ENCODE measurements at regions not wholly inside any gene's neighbourhood (a gene's known extent, or its start where the extent isn't known, plus 50 kb on each side); places are given as distances from the start of the nearest gene placed in this dataset.
A peak's percentile ranks its signal among the peaks of the same experiment; 100 is the strongest.

DNA sequence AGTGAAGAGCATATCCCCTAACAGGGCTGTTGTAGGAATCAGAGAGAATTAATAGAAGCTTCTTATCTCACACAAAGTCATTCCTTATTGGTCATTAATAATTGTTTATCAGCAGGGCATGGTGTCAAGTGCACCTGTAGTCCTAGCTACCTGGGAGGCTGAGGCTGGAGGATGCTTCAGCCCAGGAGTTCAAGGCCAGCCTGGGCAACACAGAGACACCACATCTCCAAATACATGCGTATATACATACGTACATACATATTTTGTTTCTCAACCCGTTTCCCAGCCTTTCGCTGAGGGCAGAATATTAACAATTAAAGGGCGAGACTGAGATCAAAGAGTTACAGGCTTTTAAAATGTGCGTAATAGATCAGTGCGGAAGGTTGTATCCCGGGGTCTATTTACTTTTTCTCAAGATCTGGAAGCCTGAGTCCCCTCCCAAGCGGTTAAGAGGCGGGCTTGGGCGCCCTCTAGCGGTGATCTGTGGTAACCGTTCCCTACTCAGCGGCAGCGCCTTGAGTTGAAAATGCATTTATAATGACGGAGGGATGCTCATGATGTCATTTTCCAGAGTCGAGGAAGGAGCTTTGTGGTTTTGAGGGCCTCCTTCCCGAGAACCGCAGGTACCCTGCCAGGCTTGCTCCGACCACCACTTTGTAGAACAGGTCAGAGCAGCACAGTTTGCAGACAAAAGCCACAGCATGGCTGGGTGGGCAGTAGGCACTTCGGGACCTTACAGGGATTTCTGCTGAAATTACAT lies 169.6 kb upstream of the GPR12 start:
- ChIA-PET POLR2A (no interaction called here), CTCF (ENCODE audit: low intra/inter-chr PET ratio) (interaction anchor here (0.6 to 1.3 kb wide), 2 partner anchors 222 to 447 kb away, joined by 3 to 4 read pairs; no protein-coding TSS in a partner anchor)
- Histone ChIP-seq H3K4me2 (ENCODE audit: insufficient read depth, low read length) (peak overlapping the region; percentile 32; the same call in 1 of the 2 replicates), H4K20me1 (replicated peaks; ENCODE audit: control insufficient read depth, insufficient read depth, low read length) (no peaks in the 10 kb centered on the region), H3K9me1 (ENCODE audit: control insufficient read depth, insufficient read depth, low read length) (no peaks in the 10 kb centered on the region), H3K27me3 (ENCODE audit: control insufficient read depth in 2 of 2, insufficient read depth in 2 of 2, low read length in 2 of 2) (peaks cover 0 to 15% of the 10 kb centered on the region in 2 experiments), H3K4me1 (replicated peaks in 1 of 2; ENCODE audit: control insufficient read depth in 2 of 2, insufficient read depth in 2 of 2, low read length in 2 of 2) (no peaks in the 10 kb centered on the region; a peak in 1 of 5 replicates), H3K36me3 (ENCODE audit: control insufficient read depth, insufficient read depth, low read length) (no peaks in the 10 kb centered on the region), H3K27ac (ENCODE audit: extremely low read depth, low read depth, low read length) (no peak overlapping the region), H3K79me2 (ENCODE audit: control insufficient read depth, insufficient read depth, low read length) (no peaks in the 10 kb centered on the region), H2AFZ (ENCODE audit: low read depth, low read length) (peak overlapping the region; percentile 59), H3K4me3 (no peak overlapping the region), H3K9me3 (replicated peaks; ENCODE audit: control insufficient read depth, insufficient read depth, low read depth, low read length) (no peaks in the 10 kb centered on the region), H3K9ac (ENCODE audit: insufficient read depth in 1 of 2, low read depth in 2 of 2, low read length in 2 of 2) (no peak overlapping the region)
- peak; percentile 71 to 77 (median 72) for DNase-seq (ENCODE audit: extremely low read depth in 1 of 4, low spot score in 3 of 4)
- FAIRE-seq: peak; percentile 87
- BruUV-seq (replicated peaks): no TSS peak
- 2% methylated on average over 21 of the region's 21 CpGs for WGBS (ENCODE audit: insufficient coverage, low coverage, missing lambda C conversion rate)
- peak; percentile 95 for ATAC-seq
- in situ Hi-C loops (cut with MboI): loop anchor here (10.0 to 25.0 kb wide), 3 partner anchors 225 to 907 kb away; no protein-coding TSS in a partner anchor
- intact Hi-C loops (cut with micrococcal nuclease): loop anchor here (1.0 to 10.0 kb wide), 2 partner anchors 223 to 445 kb away; no protein-coding TSS in a partner anchor
- TF ChIP-seq, protein P1, sequence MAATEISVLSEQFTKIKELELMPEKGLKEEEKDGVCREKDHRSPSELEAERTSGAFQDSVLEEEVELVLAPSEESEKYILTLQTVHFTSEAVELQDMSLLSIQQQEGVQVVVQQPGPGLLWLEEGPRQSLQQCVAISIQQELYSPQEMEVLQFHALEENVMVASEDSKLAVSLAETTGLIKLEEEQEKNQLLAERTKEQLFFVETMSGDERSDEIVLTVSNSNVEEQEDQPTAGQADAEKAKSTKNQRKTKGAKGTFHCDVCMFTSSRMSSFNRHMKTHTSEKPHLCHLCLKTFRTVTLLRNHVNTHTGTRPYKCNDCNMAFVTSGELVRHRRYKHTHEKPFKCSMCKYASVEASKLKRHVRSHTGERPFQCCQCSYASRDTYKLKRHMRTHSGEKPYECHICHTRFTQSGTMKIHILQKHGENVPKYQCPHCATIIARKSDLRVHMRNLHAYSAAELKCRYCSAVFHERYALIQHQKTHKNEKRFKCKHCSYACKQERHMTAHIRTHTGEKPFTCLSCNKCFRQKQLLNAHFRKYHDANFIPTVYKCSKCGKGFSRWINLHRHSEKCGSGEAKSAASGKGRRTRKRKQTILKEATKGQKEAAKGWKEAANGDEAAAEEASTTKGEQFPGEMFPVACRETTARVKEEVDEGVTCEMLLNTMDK (IDR thresholded peaks at IDR 0.05; ENCODE audit: borderline replicate concordance, insufficient read depth, low read depth, low read length, poor library complexity, severe bottlenecking): peak; percentile 30
- TF ChIP-seq TCF3 (CRISPR knock-in tag; IDR thresholded peaks at IDR 0.05) (no peak), POU5F1 (IDR thresholded peaks at IDR 0.05; ENCODE audit: borderline replicate concordance, low read depth, low read length, partially characterized antibody) (no peak), ATF7 (IDR thresholded peaks at IDR 0.05) (peak; percentile 35; the same call in 1 of the 2 replicates), JUND (IDR thresholded peaks at IDR 0.05; ENCODE audit: borderline replicate concordance, low read depth, low read length) (0 out of 2 replicates have a peak, but pooled peaks have one; percentile 18), JUND (tag; IDR thresholded peaks at IDR 0.05; ENCODE audit: borderline replicate concordance, low read depth, low read length) (no peak), RFX5 (IDR thresholded peaks at IDR 0.05; ENCODE audit: low read depth, low read length) (no peak), KLF16 (IDR thresholded peaks at IDR 0.05) (0 out of 2 replicates have a peak, but pooled peaks have one; percentile 6), ATF1 (CRISPR knock-in tag; IDR thresholded peaks at IDR 0.05) (no peak), ATF1 (tag; IDR thresholded peaks at IDR 0.05) (peak; percentile 39; the same call in 1 of the 2 replicates), PHF21A (IDR thresholded peaks at IDR 0.05; ENCODE audit: borderline replicate concordance, low read depth) (no peak), ZNF324 (CRISPR knock-in tag; IDR thresholded peaks at IDR 0.05) (no peak), ARID1B (IDR thresholded peaks at IDR 0.05) (no peak), ADNP (tag; IDR thresholded peaks at IDR 0.05) (no peak)
- TF ChIP-seq, protein P2, sequence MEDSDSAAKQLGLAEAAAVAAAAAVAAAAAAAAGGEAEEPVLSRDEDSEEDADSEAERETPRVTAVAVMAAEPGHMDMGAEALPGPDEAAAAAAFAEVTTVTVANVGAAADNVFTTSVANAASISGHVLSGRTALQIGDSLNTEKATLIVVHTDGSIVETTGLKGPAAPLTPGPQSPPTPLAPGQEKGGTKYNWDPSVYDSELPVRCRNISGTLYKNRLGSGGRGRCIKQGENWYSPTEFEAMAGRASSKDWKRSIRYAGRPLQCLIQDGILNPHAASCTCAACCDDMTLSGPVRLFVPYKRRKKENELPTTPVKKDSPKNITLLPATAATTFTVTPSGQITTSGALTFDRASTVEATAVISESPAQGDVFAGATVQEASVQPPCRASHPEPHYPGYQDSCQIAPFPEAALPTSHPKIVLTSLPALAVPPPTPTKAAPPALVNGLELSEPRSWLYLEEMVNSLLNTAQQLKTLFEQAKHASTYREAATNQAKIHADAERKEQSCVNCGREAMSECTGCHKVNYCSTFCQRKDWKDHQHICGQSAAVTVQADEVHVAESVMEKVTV (CRISPR knock-in tag; IDR thresholded peaks at IDR 0.05): peak; percentile 25; the same call in 1 of the 2 replicates
- TF ChIP-seq, protein P3, sequence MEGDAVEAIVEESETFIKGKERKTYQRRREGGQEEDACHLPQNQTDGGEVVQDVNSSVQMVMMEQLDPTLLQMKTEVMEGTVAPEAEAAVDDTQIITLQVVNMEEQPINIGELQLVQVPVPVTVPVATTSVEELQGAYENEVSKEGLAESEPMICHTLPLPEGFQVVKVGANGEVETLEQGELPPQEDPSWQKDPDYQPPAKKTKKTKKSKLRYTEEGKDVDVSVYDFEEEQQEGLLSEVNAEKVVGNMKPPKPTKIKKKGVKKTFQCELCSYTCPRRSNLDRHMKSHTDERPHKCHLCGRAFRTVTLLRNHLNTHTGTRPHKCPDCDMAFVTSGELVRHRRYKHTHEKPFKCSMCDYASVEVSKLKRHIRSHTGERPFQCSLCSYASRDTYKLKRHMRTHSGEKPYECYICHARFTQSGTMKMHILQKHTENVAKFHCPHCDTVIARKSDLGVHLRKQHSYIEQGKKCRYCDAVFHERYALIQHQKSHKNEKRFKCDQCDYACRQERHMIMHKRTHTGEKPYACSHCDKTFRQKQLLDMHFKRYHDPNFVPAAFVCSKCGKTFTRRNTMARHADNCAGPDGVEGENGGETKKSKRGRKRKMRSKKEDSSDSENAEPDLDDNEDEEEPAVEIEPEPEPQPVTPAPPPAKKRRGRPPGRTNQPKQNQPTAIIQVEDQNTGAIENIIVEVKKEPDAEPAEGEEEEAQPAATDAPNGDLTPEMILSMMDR (IDR thresholded peaks at IDR 0.05 in 2 of 3, conservative IDR thresholded peaks at IDR 0.05 in 1 of 3; ENCODE audit: insufficient read depth in 2 of 3, low read depth in 1 of 3, low read length in 3 of 3): peak; percentile 67 to 84 (median 81)

All from K562 (cell line).